ENCODE measurements at regions not wholly inside any gene's neighbourhood (a gene's known extent, or its start where the extent isn't known, plus 50 kb on each side); places are given as distances from the start of the nearest gene placed in this dataset.

DNA sequence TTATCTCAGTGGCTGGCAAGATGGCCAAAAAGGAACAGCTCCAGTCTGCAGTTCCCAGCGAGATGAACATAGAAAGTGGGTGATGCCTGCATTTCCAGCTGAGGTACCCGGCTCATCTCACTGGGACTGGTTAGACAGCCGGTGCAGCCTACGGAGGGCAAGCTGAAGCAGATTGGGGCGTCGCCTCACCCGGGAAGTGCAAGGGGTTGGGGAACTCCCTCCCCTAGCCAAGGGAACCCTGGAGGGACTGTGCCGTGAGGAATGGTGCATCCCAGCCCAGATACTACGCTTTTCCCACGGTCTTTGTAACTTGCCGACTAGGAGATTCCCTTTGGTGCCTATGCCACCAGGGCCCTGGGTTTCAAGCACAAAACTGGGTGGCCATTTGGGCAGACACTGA lies 324.7 kb downstream of the GJA1 start:
- intact Hi-C loops (cut with DNase I), result no loop called here
- peaks cover 0 to 3% of the 10 kb centered on the region in 2 donors for H3K4me1 ChIP-seq
- H3K36me3 ChIP-seq, result no peaks in the 10 kb centered on the region
- H3K27me3 ChIP-seq, result no peaks in the 10 kb centered on the region
- peaks cover 0 to 12% of the 10 kb centered on the region in 2 donors for H3K9me3 ChIP-seq
- DNase-seq (ENCODE audit: low spot score in 2 of 2), result no peak
- no peak overlapping the region for H3K4me3 ChIP-seq
- no peak overlapping the region for H3K27ac ChIP-seq
- TF ChIP-seq, protein P1, sequence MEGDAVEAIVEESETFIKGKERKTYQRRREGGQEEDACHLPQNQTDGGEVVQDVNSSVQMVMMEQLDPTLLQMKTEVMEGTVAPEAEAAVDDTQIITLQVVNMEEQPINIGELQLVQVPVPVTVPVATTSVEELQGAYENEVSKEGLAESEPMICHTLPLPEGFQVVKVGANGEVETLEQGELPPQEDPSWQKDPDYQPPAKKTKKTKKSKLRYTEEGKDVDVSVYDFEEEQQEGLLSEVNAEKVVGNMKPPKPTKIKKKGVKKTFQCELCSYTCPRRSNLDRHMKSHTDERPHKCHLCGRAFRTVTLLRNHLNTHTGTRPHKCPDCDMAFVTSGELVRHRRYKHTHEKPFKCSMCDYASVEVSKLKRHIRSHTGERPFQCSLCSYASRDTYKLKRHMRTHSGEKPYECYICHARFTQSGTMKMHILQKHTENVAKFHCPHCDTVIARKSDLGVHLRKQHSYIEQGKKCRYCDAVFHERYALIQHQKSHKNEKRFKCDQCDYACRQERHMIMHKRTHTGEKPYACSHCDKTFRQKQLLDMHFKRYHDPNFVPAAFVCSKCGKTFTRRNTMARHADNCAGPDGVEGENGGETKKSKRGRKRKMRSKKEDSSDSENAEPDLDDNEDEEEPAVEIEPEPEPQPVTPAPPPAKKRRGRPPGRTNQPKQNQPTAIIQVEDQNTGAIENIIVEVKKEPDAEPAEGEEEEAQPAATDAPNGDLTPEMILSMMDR (IDR thresholded peaks at IDR 0.05), result no peak

DNA sequence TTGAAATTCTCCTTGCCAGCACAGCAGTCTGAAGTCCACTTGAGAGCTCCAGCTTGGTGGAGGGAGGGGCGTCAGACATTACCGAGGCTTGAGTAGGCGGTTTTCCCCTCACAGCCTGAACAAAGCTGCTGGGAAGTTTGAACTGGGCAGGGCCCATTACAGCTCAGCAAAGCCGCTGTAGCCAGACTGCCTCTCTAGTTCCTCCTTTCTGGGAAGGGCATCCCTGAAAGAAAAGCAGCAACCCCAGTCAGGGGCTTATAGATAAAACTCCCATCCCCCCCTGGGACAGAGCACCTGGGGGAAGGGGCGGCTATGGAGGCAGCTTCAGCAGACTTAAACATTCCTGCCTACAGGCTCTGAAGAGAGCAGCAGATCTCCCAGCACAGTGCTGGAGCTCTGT lies 325.3 kb downstream of the GJA1 start:
- Histone ChIP-seq H3K4me3 (no peak overlapping the region), H3K27me3 (no peaks in the 10 kb centered on the region), H3K9me3 (peaks cover 0 to 12% of the 10 kb centered on the region in 2 donors), H3K36me3 (no peaks in the 10 kb centered on the region), H3K27ac (no peak overlapping the region), H3K4me1 (peaks cover 0 to 3% of the 10 kb centered on the region in 2 donors)
- TF ChIP-seq, protein P1 (IDR thresholded peaks at IDR 0.05), result no peak
- intact Hi-C loops (cut with DNase I), result no loop called here
- no peak for DNase-seq (ENCODE audit: low spot score in 2 of 2)

DNA sequence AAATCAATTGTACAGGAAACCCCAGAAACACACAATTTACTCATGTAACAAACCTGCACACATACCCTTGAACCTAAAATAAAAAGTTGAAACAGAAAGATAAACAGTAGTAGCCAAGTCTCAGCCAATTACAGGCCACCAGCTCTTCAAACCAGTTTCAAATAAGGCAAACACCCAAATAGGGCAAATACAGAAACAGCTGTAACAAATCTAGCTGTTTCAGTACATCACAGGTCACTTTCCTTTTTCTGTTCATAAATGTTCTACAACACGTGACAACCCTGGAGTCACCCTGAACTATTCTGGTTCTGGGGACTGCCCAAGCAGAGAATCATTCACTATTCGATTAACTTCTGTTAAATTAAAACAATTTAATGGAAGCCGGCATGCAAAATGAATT lies 329.0 kb downstream of the GJA1 start:
- peaks cover 0 to 12% of the 10 kb centered on the region in 2 donors for H3K9me3 ChIP-seq
- no peak for DNase-seq (ENCODE audit: low spot score in 2 of 2)
- no peaks in the 10 kb centered on the region for H3K27me3 ChIP-seq
- intact Hi-C loops (cut with DNase I), result no loop called here
- no peak overlapping the region for H3K27ac ChIP-seq
- no peak overlapping the region for H3K4me3 ChIP-seq
- H3K36me3 ChIP-seq, result no peaks in the 10 kb centered on the region
- TF ChIP-seq, protein P1 (IDR thresholded peaks at IDR 0.05), result no peak
- peaks cover 0 to 12% of the 10 kb centered on the region in 2 donors for H3K4me1 ChIP-seq

DNA sequence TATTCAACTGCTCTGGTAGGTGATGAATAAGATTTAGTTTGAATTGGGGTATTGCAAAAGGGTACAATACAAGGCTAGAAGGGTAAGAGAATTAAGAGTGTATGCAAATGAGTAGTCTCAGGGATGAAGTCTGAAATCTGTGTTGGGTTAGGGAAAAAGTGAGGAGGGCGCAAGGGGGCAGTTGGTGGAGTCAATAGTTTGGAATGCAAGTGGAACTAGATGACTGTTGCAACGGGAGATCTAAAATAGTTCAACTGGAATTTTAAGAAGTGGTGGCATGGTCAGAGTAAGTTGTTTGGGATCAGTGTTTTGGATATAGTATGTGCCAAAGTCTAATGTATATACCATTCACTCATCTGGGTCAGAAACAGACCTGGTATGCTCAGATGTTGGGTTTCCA lies 329.6 kb downstream of the GJA1 start:
- no peak overlapping the region for H3K27ac ChIP-seq
- no peaks in the 10 kb centered on the region for H3K27me3 ChIP-seq
- no peak overlapping the region for H3K4me3 ChIP-seq
- no peaks in the 10 kb centered on the region for H3K36me3 ChIP-seq
- intact Hi-C loops (cut with DNase I), result no loop called here
- TF ChIP-seq, protein P1 (IDR thresholded peaks at IDR 0.05), result no peak
- H3K9me3 ChIP-seq, result peaks cover 0 to 12% of the 10 kb centered on the region in 2 donors
- DNase-seq (ENCODE audit: low spot score in 2 of 2), result no peak
- H3K4me1 ChIP-seq, result peaks cover 0 to 12% of the 10 kb centered on the region in 2 donors

DNA sequence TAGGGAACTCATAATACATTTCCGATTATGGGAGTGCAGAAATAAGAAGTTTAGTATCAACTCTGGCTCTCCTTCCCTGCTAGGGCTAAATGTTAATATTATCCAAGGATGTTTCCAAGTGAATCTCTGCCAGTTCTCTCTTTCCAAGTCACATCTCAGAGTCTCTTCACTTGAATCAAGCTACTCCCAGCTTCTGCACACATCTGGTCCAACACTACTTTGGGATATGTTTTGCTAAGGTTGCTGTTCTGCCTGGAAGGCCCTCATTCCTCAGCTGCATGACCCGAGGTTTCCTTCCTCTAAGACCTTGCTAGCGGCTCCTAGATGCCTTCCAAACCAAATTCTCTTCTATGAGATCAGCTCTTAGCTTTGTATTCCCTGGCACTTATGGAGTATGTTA lies 331.8 kb downstream of the GJA1 start:
- intact Hi-C loops (cut with DNase I), result no loop called here
- TF ChIP-seq, protein P1 (IDR thresholded peaks at IDR 0.05), result no peak
- H3K4me3 ChIP-seq, result no peak overlapping the region
- peaks cover 0 to 12% of the 10 kb centered on the region in 2 donors for H3K4me1 ChIP-seq
- H3K9me3 ChIP-seq, result peaks cover 0 to 4% of the 10 kb centered on the region in 2 donors
- no peaks in the 10 kb centered on the region for H3K36me3 ChIP-seq
- no peaks in the 10 kb centered on the region for H3K27me3 ChIP-seq
- no peak for DNase-seq (ENCODE audit: low spot score in 2 of 2)
- H3K27ac ChIP-seq, result peak overlapping the region; percentile 57 to 75

DNA sequence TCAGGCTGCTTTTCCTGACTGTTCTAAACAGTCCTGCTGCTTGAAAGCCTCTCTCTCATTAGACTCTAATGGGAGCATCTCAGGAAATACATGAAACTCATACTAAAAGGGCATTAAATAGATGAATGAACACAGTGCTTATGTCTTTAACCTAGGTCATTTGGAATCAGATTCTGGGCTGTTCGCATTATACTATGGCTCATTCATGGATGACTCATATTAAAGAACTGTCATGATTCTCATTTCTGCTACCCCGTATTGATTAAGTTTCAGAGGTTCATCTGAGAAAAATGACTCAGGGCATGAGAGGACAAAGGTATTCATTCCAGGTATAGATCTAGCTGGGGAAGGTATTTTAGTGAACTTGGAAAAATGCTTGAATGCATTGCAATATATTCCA lies 335.5 kb downstream of the GJA1 start:
- Histone ChIP-seq H3K4me3 (no peak overlapping the region), H3K9me3 (no peaks in the 10 kb centered on the region), H3K27me3 (no peaks in the 10 kb centered on the region), H3K36me3 (no peaks in the 10 kb centered on the region), H3K27ac (no peak overlapping the region), H3K4me1 (peaks cover 0 to 12% of the 10 kb centered on the region in 2 donors)
- intact Hi-C loops (cut with DNase I), result no loop called here
- TF ChIP-seq, protein P1 (IDR thresholded peaks at IDR 0.05), result no peak
- no peak for DNase-seq (ENCODE audit: low spot score in 2 of 2)

Measured in ascending aorta (tissue), 2 donors.